H7 (cell line): ENCODE measurements at regions not wholly inside any gene's neighbourhood (a gene's known extent, or its start where the extent isn't known, plus 50 kb on each side); places are given as distances from the start of the nearest gene placed in this dataset.

ENCODE experiments used
- DNase-seq: peaks from one replicate; pipeline ENCODE4 v3.0.0; 2012
- H3K27me3 ChIP-seq: 2 replicates; pipeline ENCODE4 v1.6.0; 2011; ENCODE audit warnings: mild to moderate bottlenecking, low read length; ENCODE audit not compliant: control insufficient read depth, insufficient read depth
- H3K36me3 ChIP-seq: replicated peaks from 2 replicates; pipeline ENCODE4 v1.5.1; 2011; ENCODE audit warnings: low read length; ENCODE audit not compliant: control insufficient read depth, insufficient read depth
- H3K4me3 ChIP-seq: 2 replicates; pipeline ENCODE4 v1.5.1; 2011; ENCODE audit warnings: low read depth, mild to moderate bottlenecking, control low read depth, low read length, moderate library complexity; ENCODE audit not compliant: insufficient read depth

- Histone ChIP-seq H3K36me3 (no peaks in the 10 kb centered on the region), H3K27me3 (no peaks in the 10 kb centered on the region), H3K4me3 (no peak overlapping the region)
- no peak for DNase-seq
Measured at GRCh38 chr17:10976401-10976800, 138.5 kb upstream of the PIRT start.

GRCh38 chr17:10968007-10968406 lies 130.1 kb upstream of the PIRT start:
- no peak for DNase-seq
- no peak overlapping the region for H3K4me3 ChIP-seq
- no peaks in the 10 kb centered on the region for H3K27me3 ChIP-seq
- H3K36me3 ChIP-seq, result no peaks in the 10 kb centered on the region

- Histone ChIP-seq H3K27me3 (no peaks in the 10 kb centered on the region), H3K4me3 (no peak overlapping the region), H3K36me3 (no peaks in the 10 kb centered on the region)
- no peak for DNase-seq
Measured at GRCh38 chr17:10956821-10957220, 118.9 kb upstream of the PIRT start.

DNA sequence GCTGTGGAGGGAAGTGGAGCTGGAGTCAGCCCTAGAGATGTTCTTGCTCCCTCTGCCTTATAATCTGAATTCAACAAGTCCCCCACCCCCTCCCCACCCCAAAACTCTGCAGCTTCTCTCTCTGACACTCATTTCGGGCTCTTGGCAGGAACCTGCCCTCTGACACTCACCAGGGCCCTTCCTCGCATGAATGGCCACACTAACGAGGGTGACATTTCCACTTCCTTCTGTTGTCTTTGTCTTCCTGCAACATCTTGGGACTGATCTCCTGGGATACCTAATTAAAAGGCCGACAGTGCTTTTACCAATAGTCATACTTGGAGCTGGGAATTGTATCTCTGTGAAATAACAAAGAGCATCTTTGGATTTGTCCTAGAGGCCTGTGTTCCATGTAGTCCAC lies 106.9 kb upstream of the PIRT start:
- no peak for DNase-seq
- Histone ChIP-seq H3K4me3 (no peak overlapping the region), H3K27me3 (no peaks in the 10 kb centered on the region), H3K36me3 (no peaks in the 10 kb centered on the region)

GRCh38 chr17:10936931-10937330 lies 99.0 kb upstream of the PIRT start:
- Histone ChIP-seq H3K27me3 (no peaks in the 10 kb centered on the region), H3K36me3 (no peaks in the 10 kb centered on the region), H3K4me3 (no peak overlapping the region)
- no peak for DNase-seq

DNA sequence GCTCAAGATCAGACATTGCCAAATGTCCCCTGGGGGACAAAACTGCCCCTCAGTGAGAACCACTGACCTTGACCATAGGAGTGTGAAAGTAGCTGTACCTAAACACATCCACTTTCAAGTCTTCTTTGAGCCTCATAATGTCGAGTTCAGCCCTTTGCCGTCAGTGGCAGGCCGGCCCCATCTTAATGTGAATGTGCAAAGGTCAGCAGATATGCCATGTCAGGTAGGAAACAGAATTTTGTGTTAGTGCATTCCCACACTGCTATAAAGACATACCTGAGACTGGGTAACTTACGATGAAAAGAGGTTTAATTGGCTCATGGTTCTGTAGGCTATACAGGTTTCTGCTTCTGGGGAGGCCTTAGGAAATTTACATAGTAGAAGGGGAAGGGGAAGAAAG lies 95.1 kb upstream of the PIRT start:
- no peak for DNase-seq
- Histone ChIP-seq H3K4me3 (no peak overlapping the region), H3K36me3 (no peaks in the 10 kb centered on the region), H3K27me3 (no peaks in the 10 kb centered on the region)

DNA sequence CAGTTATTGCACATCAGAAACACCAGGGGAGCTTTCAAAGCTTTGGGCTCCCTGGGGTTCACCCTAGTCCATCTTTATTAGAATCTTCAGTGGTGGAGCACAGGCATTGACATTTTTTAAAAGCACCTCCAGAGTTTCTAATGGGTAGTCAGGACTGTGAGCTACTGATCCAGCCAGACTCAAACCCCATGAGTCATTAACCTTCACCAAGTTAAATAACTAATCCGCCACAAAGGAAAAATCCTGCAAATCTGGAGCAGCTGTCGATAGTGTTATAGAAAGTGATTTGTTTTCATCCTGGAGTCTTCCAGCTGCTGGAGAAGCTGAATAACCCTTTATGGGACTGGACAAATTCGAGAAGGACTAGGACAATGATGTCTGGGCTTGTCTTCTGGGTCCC lies 93.2 kb upstream of the PIRT start:
- no peak overlapping the region for H3K4me3 ChIP-seq
- DNase-seq, result no peak
- H3K36me3 ChIP-seq, result no peaks in the 10 kb centered on the region
- no peaks in the 10 kb centered on the region for H3K27me3 ChIP-seq

DNA sequence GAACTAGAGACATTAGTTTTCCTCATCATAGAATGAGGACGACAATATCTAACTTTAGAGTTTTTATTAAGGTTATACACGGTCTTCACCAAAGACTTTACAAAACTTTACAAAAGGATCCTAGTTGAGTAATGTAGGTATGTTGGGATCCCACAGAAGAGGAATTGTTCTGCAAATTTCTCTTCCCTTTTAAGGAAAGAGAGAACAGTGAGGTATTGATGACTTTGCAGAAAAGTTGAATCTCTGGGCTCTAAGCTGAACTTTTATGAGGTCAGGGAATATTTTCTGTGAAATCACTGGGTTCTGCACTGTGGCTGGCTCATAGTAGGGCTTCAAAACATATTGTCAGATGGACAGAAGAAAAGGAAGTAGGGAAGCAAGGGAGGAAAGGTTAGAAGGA lies 89.8 kb upstream of the PIRT start:
- no peak overlapping the region for H3K4me3 ChIP-seq
- no peaks in the 10 kb centered on the region for H3K36me3 ChIP-seq
- no peaks in the 10 kb centered on the region for H3K27me3 ChIP-seq
- peak; percentile 17 for DNase-seq

DNA sequence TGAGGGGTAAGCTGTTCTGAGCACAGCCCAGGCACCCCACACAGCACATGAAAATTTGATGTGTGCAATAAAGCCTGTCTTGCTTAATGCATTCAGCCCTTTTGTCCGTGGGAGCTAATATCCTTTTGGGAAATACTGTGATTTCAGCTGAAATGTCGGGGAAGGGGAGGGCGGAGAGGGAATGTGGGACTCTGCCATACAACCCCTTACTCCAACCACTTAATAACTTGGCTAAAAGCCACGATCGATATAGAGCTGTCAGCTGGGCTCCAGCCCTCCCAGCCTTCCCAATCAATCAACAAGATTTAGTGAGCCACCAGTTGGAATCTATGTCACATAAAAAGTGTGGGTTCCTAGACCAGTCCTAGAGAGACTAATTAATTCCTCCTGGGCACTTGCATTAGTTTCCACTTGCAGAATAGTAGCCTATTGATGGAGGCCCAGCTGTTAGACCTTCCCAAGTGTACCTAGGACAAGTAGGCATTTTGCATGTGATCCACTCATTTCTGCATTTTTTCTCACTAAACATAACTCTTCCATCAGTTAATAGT lies 82.7 kb upstream of the PIRT start:
- no peaks in the 10 kb centered on the region for H3K36me3 ChIP-seq

GRCh38 chr17:10907370-10907769 lies 69.5 kb upstream of the PIRT start:
- Histone ChIP-seq H3K4me3 (no peak overlapping the region), H3K27me3 (no peaks in the 10 kb centered on the region), H3K36me3 (no peaks in the 10 kb centered on the region)
- no peak for DNase-seq

More for the DNA sequence above, 82.7 kb upstream of the PIRT start:
- no peaks in the 10 kb centered on the region for H3K27me3 ChIP-seq
- H3K4me3 ChIP-seq, result no peak overlapping the region
- no peak for DNase-seq

- Histone ChIP-seq H3K4me3 (no peak overlapping the region), H3K27me3 (no peaks in the 10 kb centered on the region)
- no peak for DNase-seq
Measured at GRCh38 chr17:10899281-10899680, 61.4 kb upstream of the PIRT start.

DNA sequence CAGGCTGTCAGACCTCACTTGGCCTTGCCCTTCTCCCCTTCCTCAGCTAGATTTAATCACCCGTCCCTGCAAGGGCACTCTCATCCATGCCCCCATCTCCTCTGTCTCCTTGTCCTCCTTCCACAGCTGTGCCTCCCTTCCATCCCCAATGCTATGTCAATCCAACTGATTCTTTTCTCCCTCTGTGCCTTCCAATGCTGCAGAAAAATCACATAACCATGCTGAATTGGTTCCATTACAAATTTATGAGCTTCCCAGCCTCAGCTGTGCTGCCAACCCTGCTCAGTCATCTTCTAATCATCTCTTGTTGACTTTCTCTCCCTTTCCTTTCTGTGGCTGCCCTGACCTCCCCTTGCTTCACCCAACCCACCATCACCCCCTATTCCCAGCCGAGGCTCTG lies 56.3 kb upstream of the PIRT start:
- no peak for DNase-seq
- no peaks in the 10 kb centered on the region for H3K36me3 ChIP-seq
- H3K4me3 ChIP-seq, result no peak overlapping the region
- H3K27me3 ChIP-seq, result no peaks in the 10 kb centered on the region

More at GRCh38 chr17:10899281-10899680, 61.4 kb upstream of the PIRT start:
- H3K36me3 ChIP-seq, result no peaks in the 10 kb centered on the region

DNA sequence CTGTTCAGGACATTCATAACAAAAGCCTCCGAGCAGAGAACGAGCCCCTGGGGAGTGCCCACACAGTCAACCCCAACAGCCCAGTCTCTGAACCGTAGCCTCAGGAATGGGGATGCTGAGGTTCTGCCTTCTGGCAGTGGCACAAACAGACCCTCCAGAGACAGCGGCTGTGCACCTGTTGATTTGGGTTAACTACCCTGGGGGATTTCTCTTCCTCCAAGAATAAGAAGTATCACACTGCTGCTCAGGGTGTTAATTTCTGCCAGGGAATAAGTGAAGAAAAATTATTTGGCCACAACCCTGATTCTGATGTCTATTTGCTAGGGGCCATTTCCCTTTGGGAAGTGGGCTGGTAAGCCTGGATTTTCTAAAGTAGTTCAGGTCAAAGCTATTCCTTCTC lies 51.0 kb upstream of the PIRT start:
- H3K4me3 ChIP-seq, result no peak overlapping the region
- H3K36me3 ChIP-seq, result no peaks in the 10 kb centered on the region
- DNase-seq, result peak; percentile 24

More for the DNA sequence above, 51.0 kb upstream of the PIRT start:
- no peaks in the 10 kb centered on the region for H3K27me3 ChIP-seq
